GM13976 (cell line): ENCODE measurements at regions not wholly inside any gene's neighbourhood (a gene's known extent, or its start where the extent isn't known, plus 50 kb on each side); places are given as distances from the start of the nearest gene placed in this dataset.

Experiments
- DNase-seq: peaks from one replicate; pipeline ENCODE4 v3.0.0; 2012; ENCODE audit warnings: low spot score
- in situ Hi-C: fragments of 300-500 bp; cut with MboI; formaldehyde crosslinking; loops from one replicate; pipeline ENCODE4 v1.12.0; 2022; ENCODE audit warnings: low sequenced_read_pairs, mixed read lengths, inconsistent platforms; ENCODE audit not compliant: unreplicated experiment
- TF ChIP-seq, protein P1 (sequence below): IDR thresholded peaks from 2 replicates; pipeline ENCODE4 v1.5.1; 2012; ENCODE audit warnings: borderline replicate concordance, mild to moderate bottlenecking; ENCODE audit not compliant: insufficient read depth; ENCODE audit errors: extremely low read depth, missing control alignments, control extremely low read depth

DNA sequence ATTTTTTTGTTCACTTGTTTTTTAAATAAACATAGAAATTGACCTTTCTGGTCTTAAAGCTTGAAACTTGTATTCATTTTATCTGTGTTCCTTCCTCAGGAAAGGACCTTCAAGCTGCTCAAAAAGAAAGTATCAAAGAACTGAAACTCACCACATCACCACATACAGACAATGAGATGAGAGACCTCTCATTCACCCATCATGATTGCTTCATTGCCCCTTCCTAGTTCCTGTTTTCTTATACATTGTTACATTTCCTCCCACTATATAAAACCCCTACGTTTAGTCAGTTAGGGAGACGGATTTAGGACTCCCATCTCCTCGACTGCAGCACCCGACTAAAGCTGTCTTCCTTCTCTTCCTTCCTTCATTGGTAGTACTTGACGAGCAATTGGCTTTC, 180.5 kb upstream of the OPRM1 start:
- TF ChIP-seq, protein P1, sequence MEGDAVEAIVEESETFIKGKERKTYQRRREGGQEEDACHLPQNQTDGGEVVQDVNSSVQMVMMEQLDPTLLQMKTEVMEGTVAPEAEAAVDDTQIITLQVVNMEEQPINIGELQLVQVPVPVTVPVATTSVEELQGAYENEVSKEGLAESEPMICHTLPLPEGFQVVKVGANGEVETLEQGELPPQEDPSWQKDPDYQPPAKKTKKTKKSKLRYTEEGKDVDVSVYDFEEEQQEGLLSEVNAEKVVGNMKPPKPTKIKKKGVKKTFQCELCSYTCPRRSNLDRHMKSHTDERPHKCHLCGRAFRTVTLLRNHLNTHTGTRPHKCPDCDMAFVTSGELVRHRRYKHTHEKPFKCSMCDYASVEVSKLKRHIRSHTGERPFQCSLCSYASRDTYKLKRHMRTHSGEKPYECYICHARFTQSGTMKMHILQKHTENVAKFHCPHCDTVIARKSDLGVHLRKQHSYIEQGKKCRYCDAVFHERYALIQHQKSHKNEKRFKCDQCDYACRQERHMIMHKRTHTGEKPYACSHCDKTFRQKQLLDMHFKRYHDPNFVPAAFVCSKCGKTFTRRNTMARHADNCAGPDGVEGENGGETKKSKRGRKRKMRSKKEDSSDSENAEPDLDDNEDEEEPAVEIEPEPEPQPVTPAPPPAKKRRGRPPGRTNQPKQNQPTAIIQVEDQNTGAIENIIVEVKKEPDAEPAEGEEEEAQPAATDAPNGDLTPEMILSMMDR = no peak
- no peak for DNase-seq
- in situ Hi-C loops = no loop called here

DNA sequence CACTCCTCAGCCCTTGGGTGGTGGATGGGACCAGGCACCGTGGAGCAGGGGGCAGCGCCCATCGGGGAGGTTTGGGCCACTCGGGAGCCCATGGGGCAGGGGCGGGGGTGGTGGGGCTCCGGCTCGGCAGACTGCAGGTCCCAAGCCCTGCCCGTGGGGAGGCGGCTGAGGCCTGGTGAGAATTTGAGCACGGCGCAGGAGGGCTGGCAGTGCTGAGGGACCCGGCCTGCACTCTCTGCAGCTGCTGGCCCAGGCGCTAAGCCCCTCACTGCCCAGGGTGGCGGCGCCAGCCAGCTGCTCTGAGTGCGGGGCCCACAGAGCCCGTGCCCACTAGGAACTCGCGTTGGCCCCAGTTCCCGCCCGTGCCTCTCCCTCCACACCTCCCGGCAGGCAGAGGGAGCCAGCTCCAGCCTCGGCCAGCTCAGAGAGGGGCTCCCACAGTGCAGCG, 182.1 kb upstream of the OPRM1 start:
- in situ Hi-C loops = no loop called here
- TF ChIP-seq, protein P1 = no peak
- no peak for DNase-seq

DNA sequence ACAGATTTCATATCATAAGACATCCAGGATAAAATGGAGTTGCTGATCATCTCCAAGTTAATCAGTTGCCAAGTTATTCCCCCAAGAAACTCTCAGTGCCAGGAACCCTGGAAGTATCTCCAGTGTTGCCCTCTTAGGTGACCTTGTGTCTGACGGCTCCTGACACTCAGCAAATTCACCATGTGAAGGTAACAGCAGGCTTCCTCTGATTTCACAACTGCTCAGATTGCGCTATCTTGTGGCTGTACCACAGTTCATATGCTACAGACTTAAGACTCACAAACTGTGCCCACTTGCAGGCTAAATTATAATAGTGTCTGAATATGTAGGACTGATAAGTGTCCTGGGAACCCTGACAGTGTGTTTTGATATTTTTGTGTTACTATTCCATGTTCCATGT, 186.6 kb upstream of the OPRM1 start:
- in situ Hi-C loops = no loop called here
- TF ChIP-seq, protein P1 = no peak
- no peak for DNase-seq

DNA sequence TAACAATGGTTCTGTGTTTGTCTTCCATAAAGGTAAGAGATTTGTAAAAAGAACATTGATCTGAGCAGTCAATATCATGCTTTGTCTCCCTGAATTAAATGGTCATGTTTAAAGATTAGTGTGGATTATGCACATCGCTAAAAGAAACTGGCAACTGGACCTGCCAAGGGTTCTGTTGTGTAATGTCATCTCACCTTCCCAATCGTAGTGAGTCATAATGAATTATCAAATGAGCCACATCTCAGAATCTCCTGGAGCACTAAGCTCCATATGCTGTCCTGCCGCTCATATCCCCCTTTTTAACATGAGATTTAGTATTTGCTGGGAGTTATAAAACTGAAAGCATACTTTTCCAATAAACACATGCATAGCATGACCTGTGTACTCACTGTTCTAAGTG, 187.0 kb upstream of the OPRM1 start:
- in situ Hi-C loops = no loop called here
- DNase-seq = no peak
- TF ChIP-seq, protein P1 = no peak

DNA sequence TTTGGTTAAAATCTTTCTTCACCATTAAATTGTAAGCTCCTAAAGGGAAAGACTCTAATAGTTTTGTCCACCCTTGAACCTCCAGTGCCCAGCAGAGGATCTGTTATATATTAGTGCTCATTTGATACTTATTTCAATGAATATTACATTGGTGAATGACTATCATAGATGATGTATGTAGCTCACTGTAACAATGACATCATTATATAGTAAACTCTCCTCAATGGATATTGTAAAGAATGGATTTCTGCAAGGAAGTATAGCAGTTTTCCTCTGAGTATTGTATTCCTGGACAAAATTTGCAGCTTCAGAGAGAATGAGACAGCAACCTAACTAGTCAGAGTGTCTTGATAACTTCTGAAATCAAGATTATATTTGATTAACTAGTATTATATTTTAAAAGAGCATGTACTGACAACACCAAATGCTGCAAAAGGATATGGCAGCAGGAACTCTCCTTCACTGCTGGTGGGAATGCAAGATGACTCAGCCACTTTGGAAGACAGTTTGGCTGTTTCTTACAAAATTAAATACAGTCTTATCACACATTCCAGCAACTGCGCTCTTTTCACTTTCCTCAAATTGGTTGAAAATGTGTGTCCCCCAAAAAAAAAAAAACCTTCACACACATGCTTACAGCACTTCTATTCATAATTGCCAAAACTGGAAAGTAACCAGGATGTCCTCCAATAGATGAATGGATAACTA, 189.8 kb upstream of the OPRM1 start:
- in situ Hi-C loops = no loop called here
- TF ChIP-seq, protein P1 = no peak
- DNase-seq = no peak

DNA sequence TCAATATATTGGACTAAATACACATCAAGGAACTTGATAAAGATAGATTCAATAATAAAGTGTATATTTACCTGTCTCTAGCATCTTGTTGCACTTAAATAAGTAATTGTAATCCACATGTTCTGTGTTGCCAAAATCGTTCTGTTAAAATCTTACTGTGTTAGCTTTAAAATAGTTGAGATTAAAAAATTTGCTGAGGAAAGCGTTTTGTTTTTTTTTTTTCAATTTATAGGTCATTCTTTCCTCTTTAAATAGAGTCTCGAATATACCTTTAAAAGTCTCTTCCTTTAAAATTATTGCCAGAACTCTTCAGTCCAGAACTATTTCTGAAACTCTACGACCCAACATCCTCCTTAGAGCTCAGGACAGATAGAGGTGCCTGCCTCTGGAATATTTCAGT, 195.6 kb upstream of the OPRM1 start:
- DNase-seq = no peak
- TF ChIP-seq, protein P1 = no peak
- in situ Hi-C loops = no loop called here
